CD4-positive, alpha-beta T cell treated with Interleukin-12 subunit alpha and Interleukin-12 subunit beta, for 1 hour (primary cell): ENCODE measurements at regions not wholly inside any gene's neighbourhood (a gene's known extent, or its start where the extent isn't known, plus 50 kb on each side); places are given as distances from the start of the nearest gene placed in this dataset.

Experiments used
- DNase-seq: peaks from one replicate; pipeline ENCODE4 v3.0.0-alpha.2; 2020

- DNase-seq, result no peak
These were observed 521.2 kb upstream of the POU3F3 start for GRCh38 chr2:104332731-104333130.

DNA sequence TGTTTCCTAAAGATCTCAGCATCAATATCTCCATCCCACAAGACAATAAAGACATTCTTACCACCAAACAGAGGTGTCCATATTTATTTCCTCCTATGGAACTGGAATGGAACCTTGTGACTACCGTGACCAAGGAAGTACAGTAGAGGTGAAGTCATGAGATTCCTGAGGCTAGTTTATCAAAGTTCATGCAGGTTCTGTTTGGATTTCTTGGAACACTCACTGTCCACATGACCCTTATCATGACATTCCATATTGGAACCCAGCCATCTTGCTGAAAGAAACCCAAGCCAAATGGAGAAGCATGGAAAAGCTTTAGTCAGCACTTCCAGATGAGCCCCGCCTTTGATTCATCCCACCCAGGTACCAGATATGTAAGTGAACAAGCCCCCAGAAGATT, 516.0 kb upstream of the POU3F3 start:
- DNase-seq, result no peak

DNA sequence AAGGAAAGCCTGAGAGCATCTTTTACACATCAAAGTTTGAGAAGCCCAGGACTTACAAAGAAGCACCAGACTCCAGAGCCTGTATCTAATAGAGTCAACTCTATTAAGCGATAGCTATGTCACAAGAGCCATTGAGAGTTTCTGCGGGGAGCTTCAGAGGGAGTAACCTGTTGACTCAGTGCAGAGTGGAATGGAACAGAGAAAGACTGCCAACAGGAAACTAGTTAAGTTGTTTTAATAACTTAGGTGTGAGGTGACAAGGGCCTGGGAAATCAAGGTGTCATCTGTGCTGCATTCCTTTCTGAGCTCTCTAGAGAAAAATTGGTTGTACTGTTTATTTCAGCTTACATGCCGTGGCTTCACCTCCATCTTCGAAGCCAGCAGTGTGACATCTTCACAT, 513.8 kb upstream of the POU3F3 start:
- DNase-seq, result no peak

- DNase-seq, result no peak
These were observed 512.8 kb upstream of the POU3F3 start for GRCh38 chr2:104340879-104341828.

- no peak for DNase-seq
These were observed 509.6 kb upstream of the POU3F3 start for GRCh38 chr2:104344306-104344705.

GRCh38 chr2:104344985-104345384, 508.9 kb upstream of the POU3F3 start:
- DNase-seq, result no peak

DNA sequence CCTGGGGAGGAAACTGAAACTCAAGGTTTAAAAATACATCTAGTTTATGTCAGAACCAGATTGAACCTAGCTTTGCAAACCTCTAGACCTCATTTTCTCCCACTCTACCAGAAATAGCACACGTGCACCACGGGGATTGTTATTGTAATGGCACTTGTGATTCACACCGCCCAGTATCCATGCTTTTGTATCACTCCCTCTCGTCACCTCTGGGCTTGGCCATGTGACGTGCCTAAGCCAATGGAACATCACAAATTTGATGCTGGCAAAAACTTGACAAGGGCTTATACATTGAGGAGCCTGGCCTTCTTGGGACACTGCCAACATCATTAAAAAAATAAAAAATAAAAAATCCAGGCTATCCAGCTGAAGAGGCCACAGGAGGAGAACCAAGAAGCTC, 495.8 kb upstream of the POU3F3 start:
- DNase-seq, result no peak

DNA sequence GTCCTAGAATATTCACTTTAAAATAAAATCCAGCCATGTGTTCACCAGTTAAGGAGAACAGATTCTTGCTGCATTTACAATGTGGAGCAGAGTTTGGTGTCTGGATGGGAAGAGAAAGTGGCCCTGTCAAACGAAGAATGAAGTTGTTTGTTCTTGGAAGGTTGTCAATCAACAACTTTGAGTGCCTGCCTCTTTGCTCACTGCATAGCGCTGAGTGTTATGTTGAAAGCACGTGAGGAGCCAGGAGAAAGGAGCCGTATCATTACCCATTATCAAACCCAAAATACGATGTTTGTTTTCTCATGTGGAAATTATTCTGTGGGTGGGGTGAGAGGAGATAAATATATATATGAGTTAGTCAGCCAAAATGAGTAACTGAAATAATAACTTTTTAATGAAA, 492.5 kb upstream of the POU3F3 start:
- no peak for DNase-seq

- no peak for DNase-seq
These were observed 485.8 kb upstream of the POU3F3 start for GRCh38 chr2:104368089-104368488.

- no peak for DNase-seq
These were observed 482.7 kb upstream of the POU3F3 start for GRCh38 chr2:104371087-104371781.

DNA sequence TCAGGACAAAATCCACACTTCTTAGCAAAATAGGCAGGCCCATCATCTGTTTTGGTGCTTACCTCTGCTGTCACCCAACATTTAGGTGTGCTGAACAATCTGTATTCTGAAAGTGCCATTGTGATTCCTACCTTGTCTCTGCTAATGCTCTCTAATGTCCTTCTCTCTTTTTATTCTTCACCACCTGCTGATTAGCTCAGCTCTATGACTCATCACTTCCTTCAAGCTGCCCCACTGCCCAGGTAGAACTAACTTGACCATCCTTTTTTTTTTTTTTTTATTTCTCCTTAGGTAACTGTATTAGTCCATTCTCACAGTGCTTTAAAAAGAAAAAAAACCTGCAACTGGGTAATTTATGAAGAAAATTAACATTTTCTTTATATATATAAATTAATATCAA, 478.7 kb upstream of the POU3F3 start:
- no peak for DNase-seq

DNA sequence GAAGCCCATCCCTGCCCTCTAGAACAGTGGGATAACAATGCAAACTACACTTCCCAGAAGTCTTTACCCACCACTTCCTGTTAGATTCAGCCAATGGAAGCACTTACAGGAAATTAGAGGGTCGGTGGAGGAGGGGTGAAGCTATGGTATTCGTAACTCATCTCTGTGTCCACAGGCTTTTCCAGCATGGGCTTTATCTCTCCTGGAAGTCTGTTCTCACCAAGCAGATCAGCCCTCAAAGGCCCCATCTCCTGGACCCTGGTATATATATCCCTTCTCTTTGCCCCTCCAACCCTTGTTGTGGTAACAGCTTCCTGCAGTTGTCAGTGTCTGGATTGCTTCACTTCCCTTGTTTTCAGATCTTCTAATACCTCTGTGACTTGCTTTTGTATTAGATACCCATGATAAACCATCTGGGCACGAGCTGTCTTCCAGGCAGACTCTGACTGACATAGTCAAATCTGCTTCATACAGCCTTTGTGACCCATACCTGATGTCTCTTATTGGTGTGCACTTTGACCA, 475.0 kb upstream of the POU3F3 start:
- DNase-seq, result peak; percentile 26

DNA sequence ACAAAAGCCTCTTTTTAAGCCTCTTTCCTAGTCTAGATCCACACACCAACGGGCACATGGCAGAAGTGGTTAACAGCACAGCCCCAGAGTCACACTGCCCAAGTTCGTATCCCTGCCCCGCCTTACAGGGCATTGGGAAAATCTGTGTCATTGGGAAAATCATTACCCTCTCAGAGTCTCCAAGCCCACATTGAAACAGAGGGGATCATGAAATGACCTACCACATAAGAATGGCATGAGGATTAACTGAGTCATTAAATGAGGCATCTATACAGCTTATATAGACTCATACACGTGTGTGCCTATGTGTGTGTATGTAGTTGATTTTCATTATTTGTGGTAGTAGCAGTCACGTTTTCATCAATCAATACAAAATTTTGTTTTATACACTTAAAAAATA, 469.0 kb upstream of the POU3F3 start:
- no peak for DNase-seq

DNA sequence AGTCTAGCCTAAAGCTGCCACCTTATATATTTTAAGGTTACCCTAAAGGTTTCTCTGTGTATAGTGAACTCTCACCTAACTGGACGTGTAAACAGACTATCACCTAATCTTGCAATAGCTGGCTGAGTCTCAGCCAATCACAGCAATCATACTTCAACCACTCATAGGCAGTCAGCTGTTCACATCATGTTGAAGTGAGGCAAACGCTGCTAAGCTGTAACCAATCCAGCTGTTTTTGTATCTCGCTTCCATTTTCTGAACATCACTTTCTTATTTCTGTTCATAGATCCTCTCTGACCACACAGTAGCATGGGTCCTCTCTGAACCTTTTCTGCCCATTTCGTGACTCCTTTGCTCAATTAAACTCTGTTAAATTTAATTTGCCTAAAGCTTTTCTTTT, 468.2 kb upstream of the POU3F3 start:
- no peak for DNase-seq

DNA sequence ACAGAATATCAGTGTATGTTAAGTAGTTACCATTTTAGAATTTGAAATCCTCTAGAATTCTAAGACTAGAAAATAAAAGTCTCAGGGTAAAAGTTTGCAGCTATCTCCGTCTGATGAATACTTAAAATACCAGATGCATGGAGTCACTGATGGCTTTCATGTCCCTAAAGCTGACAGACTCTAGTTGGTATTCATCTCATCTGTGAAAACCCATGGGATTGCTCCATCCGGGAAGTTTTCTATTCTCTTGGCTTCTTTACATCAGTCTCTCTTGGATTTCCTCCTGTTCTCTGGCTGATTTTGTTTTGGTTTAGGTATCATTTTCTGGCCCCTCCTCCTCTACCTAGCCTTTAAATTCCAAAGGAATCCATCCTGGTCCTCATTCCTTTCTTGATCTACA, 465.6 kb upstream of the POU3F3 start:
- no peak for DNase-seq

DNA sequence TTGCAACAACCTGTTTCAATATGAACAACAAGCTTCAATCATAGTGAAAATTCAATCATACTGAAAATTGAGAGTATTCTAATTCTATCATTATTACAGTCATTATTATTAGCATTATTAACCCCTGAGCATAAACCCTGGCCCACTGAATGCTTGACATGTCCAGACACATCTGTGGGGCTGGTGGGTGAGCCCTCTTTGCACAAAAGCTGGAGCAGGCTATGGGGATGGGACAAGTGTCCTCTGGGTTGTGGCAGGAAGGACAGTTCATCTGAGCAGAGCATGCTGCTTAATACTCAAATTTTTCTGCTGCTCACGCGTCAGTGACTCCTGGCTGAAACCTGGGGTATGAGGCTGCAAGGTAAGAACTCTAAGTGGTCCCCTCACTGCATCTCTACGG, 451.1 kb upstream of the POU3F3 start:
- DNase-seq, result no peak

DNA sequence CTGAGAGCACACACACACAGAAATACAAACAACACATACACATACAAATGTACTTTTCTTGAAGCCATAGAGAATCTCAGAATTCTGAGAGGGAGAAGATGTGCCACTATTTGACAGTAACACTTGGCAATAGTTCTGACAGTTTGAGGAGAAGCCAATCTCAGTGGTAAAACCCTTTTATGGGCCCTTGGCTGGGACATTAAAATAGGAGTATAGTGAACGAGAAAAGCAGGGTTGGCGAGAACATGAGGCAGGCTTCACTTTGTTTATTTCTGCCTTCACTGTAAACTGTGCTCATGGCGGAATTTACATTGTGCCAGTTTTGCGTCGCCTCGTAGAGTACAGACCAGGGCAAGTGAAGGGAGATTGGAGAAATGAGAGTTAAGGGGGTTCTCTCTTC, 449.4 kb upstream of the POU3F3 start:
- DNase-seq, result no peak

- no peak for DNase-seq
These were observed 448.3 kb upstream of the POU3F3 start for GRCh38 chr2:104405623-104406022.

- no peak for DNase-seq
These were observed 447.6 kb upstream of the POU3F3 start for GRCh38 chr2:104406261-104406726.

- DNase-seq, result no peak
These were observed 446.3 kb upstream of the POU3F3 start for GRCh38 chr2:104407641-104408040.

DNA sequence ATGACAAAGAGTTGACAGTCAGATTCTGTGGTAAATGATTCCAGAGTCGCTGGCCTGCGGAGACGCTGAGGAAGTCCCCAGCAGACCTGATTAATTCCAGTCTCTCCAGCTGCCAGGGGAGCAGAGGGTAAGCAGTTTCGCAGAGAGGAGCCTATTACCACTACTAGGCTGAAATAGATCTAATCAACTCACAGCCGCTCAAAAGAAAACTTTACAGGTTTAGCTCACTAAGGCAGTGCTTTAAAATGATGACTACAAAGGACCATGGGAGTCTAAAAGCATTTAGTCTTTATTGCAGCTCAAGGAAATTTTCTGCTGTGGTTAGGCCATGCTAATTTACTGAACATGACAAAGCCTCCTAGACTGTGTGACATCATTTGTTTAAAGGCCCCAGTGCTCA, 445.6 kb upstream of the POU3F3 start:
- DNase-seq, result no peak

DNA sequence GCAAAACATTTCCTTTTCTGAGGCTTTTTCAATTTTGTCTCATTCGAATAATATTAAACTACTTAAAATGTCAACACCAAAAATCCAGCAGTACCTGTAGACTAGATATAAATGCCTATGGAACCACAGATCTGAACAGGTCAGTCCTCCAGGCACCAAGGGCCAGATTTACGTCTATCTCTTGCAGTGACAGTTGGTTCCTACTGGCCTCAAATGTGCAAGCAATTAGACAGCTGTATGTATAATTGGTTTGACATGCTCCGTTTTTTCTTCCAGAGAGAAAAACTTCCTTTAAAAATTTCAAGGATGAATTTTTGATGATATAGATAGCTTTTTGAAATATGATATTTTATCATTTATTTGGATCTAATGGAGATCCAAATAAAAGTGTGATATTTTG, 443.8 kb upstream of the POU3F3 start:
- DNase-seq, result no peak

DNA sequence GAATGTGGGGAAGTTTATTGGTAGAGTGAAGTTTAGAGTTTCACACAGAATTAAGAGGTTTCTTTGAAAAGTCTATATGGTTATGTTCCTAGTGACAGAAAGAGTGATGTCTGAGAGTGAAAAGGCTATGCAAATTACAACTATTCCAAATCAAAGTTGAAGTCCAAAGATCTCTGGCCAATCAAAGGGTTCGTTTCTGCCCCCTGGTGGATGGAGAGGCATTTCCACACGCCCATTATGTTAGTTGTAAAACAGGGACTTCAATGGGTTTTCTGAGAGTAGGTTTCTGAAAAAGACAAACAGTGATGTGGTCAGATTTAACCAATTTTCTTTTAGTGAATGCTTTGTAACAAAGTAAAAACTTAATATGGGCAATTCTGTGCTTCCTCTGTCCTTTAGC, 441.5 kb upstream of the POU3F3 start:
- DNase-seq, result no peak

GRCh38 chr2:104413890-104414289, 440.0 kb upstream of the POU3F3 start:
- no peak for DNase-seq
